GM18909 (cell line): ENCODE measurements at regions not wholly inside any gene's neighbourhood (a gene's known extent, or its start where the extent isn't known, plus 50 kb on each side); places are given as distances from the start of the nearest gene placed in this dataset.

ENCODE experiments used
- ATAC-seq: cut with Tn5 transposase; IDR thresholded peaks from one replicate; pipeline ENCODE4 v1.9.1; 2021; ENCODE audit warnings: mild to moderate bottlenecking; ENCODE audit not compliant: unreplicated experiment, poor library complexity

GRCh38 chr4:16284050-16284449 is 57.8 kb upstream of the TAPT1 start:
- no peak for ATAC-seq

- no peak for ATAC-seq
Measured at GRCh38 chr4:16278178-16278577, 51.9 kb upstream of the TAPT1 start.
